ENCODE measurements at regions not wholly inside any gene's neighbourhood (a gene's known extent, or its start where the extent isn't known, plus 50 kb on each side); places are given as distances from the start of the nearest gene placed in this dataset.

DNA sequence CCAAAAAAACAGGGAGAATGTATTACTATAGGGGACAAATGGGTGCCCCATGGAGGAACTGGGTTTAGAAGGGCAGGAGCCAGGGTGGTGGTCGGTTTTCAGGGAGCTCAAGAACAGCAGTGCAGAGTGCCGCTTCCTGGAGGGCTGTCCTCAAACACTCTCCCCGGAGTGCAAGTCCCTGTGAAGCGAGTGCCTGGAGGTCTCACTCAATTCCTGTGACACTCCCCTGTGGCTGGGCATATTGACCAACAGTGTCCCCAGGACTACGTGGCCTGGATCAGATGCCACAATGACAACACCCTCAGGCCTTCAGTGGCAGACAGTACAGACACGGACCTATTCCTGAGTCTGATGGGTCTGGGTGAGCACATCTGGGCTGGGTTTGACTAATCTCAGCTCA lies 412.1 kb upstream of the IRX2 start:
- Histone ChIP-seq H2AFZ (ENCODE audit: low read length) (no peak overlapping the region), H3K4me1 (ENCODE audit: control insufficient read depth, extremely low read depth, insufficient read depth, low read length) (no peaks in the 10 kb centered on the region), H3K36me3 (ENCODE audit: control insufficient read depth, insufficient read depth, low read length) (no peaks in the 10 kb centered on the region), H3K9me3 (ENCODE audit: control insufficient read depth, insufficient read depth, low read depth, low read length) (no peaks in the 10 kb centered on the region), H4K20me1 (ENCODE audit: control insufficient read depth, extremely low read depth, insufficient read depth, low read length) (no peaks in the 10 kb centered on the region), H3K4me2 (ENCODE audit: extremely low read depth, insufficient read depth, low read length) (no peak overlapping the region), H3K4me3 (replicated peaks in 1 of 4; ENCODE audit: control extremely low read depth in 1 of 4, insufficient read depth in 1 of 4, low read depth in 3 of 4, low read length in 4 of 4) (no peak overlapping the region), H3K79me2 (ENCODE audit: control insufficient read depth, insufficient read depth, low read length) (no peaks in the 10 kb centered on the region), H3K27ac (ENCODE audit: insufficient read depth, low read length) (no peak overlapping the region), H3K27me3 (ENCODE audit: control insufficient read depth, insufficient read depth, low read length) (no peaks in the 10 kb centered on the region), H3K9ac (ENCODE audit: insufficient read depth, low read length) (no peak overlapping the region)
- TF ChIP-seq, protein P1, sequence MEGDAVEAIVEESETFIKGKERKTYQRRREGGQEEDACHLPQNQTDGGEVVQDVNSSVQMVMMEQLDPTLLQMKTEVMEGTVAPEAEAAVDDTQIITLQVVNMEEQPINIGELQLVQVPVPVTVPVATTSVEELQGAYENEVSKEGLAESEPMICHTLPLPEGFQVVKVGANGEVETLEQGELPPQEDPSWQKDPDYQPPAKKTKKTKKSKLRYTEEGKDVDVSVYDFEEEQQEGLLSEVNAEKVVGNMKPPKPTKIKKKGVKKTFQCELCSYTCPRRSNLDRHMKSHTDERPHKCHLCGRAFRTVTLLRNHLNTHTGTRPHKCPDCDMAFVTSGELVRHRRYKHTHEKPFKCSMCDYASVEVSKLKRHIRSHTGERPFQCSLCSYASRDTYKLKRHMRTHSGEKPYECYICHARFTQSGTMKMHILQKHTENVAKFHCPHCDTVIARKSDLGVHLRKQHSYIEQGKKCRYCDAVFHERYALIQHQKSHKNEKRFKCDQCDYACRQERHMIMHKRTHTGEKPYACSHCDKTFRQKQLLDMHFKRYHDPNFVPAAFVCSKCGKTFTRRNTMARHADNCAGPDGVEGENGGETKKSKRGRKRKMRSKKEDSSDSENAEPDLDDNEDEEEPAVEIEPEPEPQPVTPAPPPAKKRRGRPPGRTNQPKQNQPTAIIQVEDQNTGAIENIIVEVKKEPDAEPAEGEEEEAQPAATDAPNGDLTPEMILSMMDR (conservative IDR thresholded peaks at IDR 0.05 in 1 of 2, IDR thresholded peaks at IDR 0.05 in 1 of 2; ENCODE audit: low read depth in 1 of 2, low read length in 2 of 2) = no peak
- TF ChIP-seq EZH2 (IDR thresholded peaks at IDR 0.05; ENCODE audit: low read length, missing control alignments) = no peak
- DNase-seq (ENCODE audit: low read depth in 2 of 2) = no peak

DNA sequence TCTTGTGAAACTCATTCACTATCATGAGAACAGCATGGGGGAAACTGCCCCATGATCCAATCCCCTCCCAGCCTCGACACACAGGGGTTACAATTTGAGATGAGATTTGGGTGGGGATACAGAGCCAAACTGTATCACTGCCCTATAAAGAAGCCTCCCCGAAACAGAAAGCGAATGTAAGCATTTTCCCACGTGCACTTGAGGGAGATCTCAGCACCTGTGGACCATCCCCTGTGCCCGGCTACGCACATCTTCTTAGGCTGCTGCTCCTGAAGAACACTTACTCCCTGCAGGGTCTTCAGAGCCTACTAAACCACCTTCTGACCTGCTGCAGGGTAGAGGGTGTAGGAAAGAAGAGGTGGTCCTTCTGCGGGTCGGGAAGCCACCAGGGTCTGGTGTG lies 410.2 kb upstream of the IRX2 start:
- Histone ChIP-seq H3K27ac (ENCODE audit: insufficient read depth, low read length) (no peak overlapping the region), H3K36me3 (ENCODE audit: control insufficient read depth, insufficient read depth, low read length) (no peaks in the 10 kb centered on the region), H3K4me1 (ENCODE audit: control insufficient read depth, extremely low read depth, insufficient read depth, low read length) (no peaks in the 10 kb centered on the region), H4K20me1 (ENCODE audit: control insufficient read depth, extremely low read depth, insufficient read depth, low read length) (no peaks in the 10 kb centered on the region), H3K4me2 (ENCODE audit: extremely low read depth, insufficient read depth, low read length) (no peak overlapping the region), H3K9ac (ENCODE audit: insufficient read depth, low read length) (no peak overlapping the region), H2AFZ (ENCODE audit: low read length) (no peak overlapping the region), H3K79me2 (ENCODE audit: control insufficient read depth, insufficient read depth, low read length) (no peaks in the 10 kb centered on the region), H3K4me3 (replicated peaks in 1 of 4; ENCODE audit: control extremely low read depth in 1 of 4, insufficient read depth in 1 of 4, low read depth in 3 of 4, low read length in 4 of 4) (no peak overlapping the region), H3K9me3 (ENCODE audit: control insufficient read depth, insufficient read depth, low read depth, low read length) (no peaks in the 10 kb centered on the region), H3K27me3 (ENCODE audit: control insufficient read depth, insufficient read depth, low read length) (no peaks in the 10 kb centered on the region)
- no peak for DNase-seq (ENCODE audit: low read depth in 2 of 2)
- TF ChIP-seq, protein P1 (conservative IDR thresholded peaks at IDR 0.05 in 1 of 2, IDR thresholded peaks at IDR 0.05 in 1 of 2; ENCODE audit: low read depth in 1 of 2, low read length in 2 of 2) = no peak
- no peak for TF ChIP-seq EZH2 (IDR thresholded peaks at IDR 0.05; ENCODE audit: low read length, missing control alignments)

DNA sequence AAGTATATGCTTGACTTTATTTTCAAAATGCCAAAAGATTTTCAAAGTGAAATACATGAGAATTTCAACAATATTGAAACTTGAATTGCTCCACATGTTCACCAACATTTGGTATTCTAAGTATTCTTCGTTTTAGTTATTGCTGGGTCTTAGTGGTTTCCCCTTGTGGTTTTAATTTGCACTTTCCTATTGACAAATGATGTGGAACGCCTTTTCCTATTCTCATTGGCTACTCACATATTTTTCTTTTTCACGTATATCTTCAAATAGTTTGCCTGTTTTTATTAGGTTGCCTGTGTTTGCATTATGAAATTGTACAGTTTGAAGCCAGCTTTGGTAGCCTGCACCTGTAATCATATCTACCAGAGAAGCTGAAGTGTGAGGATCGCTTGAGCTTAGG lies 405.7 kb upstream of the IRX2 start:
- H3K36me3 ChIP-seq (ENCODE audit: control insufficient read depth, insufficient read depth, low read length) = no peaks in the 10 kb centered on the region
- H3K4me3 ChIP-seq (replicated peaks in 1 of 4; ENCODE audit: control extremely low read depth in 1 of 4, insufficient read depth in 1 of 4, low read depth in 3 of 4, low read length in 4 of 4) = no peak overlapping the region
- TF ChIP-seq EZH2 (IDR thresholded peaks at IDR 0.05; ENCODE audit: low read length, missing control alignments) = no peak
- TF ChIP-seq, protein P1 (conservative IDR thresholded peaks at IDR 0.05 in 1 of 2, IDR thresholded peaks at IDR 0.05 in 1 of 2; ENCODE audit: low read depth in 1 of 2, low read length in 2 of 2) = no peak
- no peak overlapping the region for H3K9ac ChIP-seq (ENCODE audit: insufficient read depth, low read length)
- no peak overlapping the region for H3K4me2 ChIP-seq (ENCODE audit: extremely low read depth, insufficient read depth, low read length)
- H3K27ac ChIP-seq (ENCODE audit: insufficient read depth, low read length) = no peak overlapping the region
- H4K20me1 ChIP-seq (ENCODE audit: control insufficient read depth, extremely low read depth, insufficient read depth, low read length) = no peaks in the 10 kb centered on the region
- H2AFZ ChIP-seq (ENCODE audit: low read length) = no peak overlapping the region
- H3K27me3 ChIP-seq (ENCODE audit: control insufficient read depth, insufficient read depth, low read length) = no peaks in the 10 kb centered on the region
- H3K9me3 ChIP-seq (ENCODE audit: control insufficient read depth, insufficient read depth, low read depth, low read length) = no peaks in the 10 kb centered on the region
- no peak for DNase-seq (ENCODE audit: low read depth in 2 of 2)
- no peaks in the 10 kb centered on the region for H3K4me1 ChIP-seq (ENCODE audit: control insufficient read depth, extremely low read depth, insufficient read depth, low read length)
- H3K79me2 ChIP-seq (ENCODE audit: control insufficient read depth, insufficient read depth, low read length) = no peaks in the 10 kb centered on the region
